ENCODE measurements at regions not wholly inside any gene's neighbourhood (a gene's known extent, or its start where the extent isn't known, plus 50 kb on each side); places are given as distances from the start of the nearest gene placed in this dataset.

- H3K9me3 ChIP-seq, result no peaks in the 10 kb centered on the region
- DNase-seq, result no peak
- intact Hi-C loops (cut with DNase I, micrococcal nuclease), result no loop called here
- no peak for ATAC-seq
- no peak overlapping the region for H3K4me3 ChIP-seq
- no peaks in the 10 kb centered on the region for H3K36me3 ChIP-seq (ENCODE audit: low read depth)
- H3K4me1 ChIP-seq (ENCODE audit: low read depth), result no peaks in the 10 kb centered on the region
- no peak for TF ChIP-seq CTCF (IDR thresholded peaks at IDR 0.05)
Observed at GRCh38 chr20:60064554-60065196, 106.5 kb downstream of the CDH26 start.

GRCh38 chr20:60065741-60066437 lies 107.7 kb downstream of the CDH26 start:
- H3K4me1 ChIP-seq (ENCODE audit: low read depth), result no peaks in the 10 kb centered on the region
- no peak for DNase-seq
- no peak for TF ChIP-seq CTCF (IDR thresholded peaks at IDR 0.05)
- no peak for ATAC-seq
- intact Hi-C loops (cut with DNase I, micrococcal nuclease), result no loop called here
- H3K36me3 ChIP-seq (ENCODE audit: low read depth), result no peaks in the 10 kb centered on the region
- H3K9me3 ChIP-seq, result no peaks in the 10 kb centered on the region
- H3K4me3 ChIP-seq, result no peak overlapping the region

GRCh38 chr20:60066438-60066823 lies 108.2 kb downstream of the CDH26 start:
- DNase-seq (no peak), ATAC-seq (no peak)
- H3K4me1 ChIP-seq (ENCODE audit: low read depth), result no peaks in the 10 kb centered on the region
- H3K36me3 ChIP-seq (ENCODE audit: low read depth), result no peaks in the 10 kb centered on the region
- TF ChIP-seq CTCF (IDR thresholded peaks at IDR 0.05), result no peak
- intact Hi-C loops (cut with DNase I, micrococcal nuclease), result no loop called here
- no peak overlapping the region for H3K4me3 ChIP-seq
- no peaks in the 10 kb centered on the region for H3K9me3 ChIP-seq

GRCh38 chr20:60068509-60068908 lies 110.3 kb downstream of the CDH26 start:
- no peak for ATAC-seq

GRCh38 chr20:60069656-60070055 lies 111.4 kb downstream of the CDH26 start:
- no peak for DNase-seq
- Histone ChIP-seq H3K36me3 (ENCODE audit: low read depth) (no peaks in the 10 kb centered on the region), H3K4me3 (no peak overlapping the region), H3K4me1 (ENCODE audit: low read depth) (no peaks in the 10 kb centered on the region), H3K9me3 (no peaks in the 10 kb centered on the region)
- no peak for TF ChIP-seq CTCF (IDR thresholded peaks at IDR 0.05)
- intact Hi-C loops (cut with DNase I, micrococcal nuclease), result no loop called here
- ATAC-seq, result no peak

More at GRCh38 chr20:60068509-60068908, 110.3 kb downstream of the CDH26 start:
- Histone ChIP-seq H3K4me1 (ENCODE audit: low read depth) (no peaks in the 10 kb centered on the region), H3K36me3 (ENCODE audit: low read depth) (no peaks in the 10 kb centered on the region), H3K4me3 (no peak overlapping the region), H3K9me3 (no peaks in the 10 kb centered on the region)
- no peak for DNase-seq
- intact Hi-C loops (cut with DNase I, micrococcal nuclease), result no loop called here
- no peak for TF ChIP-seq CTCF (IDR thresholded peaks at IDR 0.05)
